ENCODE measurements at regions not wholly inside any gene's neighbourhood (a gene's known extent, or its start where the extent isn't known, plus 50 kb on each side); places are given as distances from the start of the nearest gene placed in this dataset.
"Not testable (repeated sequence)": the region's sequence is repeated elsewhere in the genome, so short reads cannot be mapped to it uniquely, and the experiment has no call there.

DNA sequence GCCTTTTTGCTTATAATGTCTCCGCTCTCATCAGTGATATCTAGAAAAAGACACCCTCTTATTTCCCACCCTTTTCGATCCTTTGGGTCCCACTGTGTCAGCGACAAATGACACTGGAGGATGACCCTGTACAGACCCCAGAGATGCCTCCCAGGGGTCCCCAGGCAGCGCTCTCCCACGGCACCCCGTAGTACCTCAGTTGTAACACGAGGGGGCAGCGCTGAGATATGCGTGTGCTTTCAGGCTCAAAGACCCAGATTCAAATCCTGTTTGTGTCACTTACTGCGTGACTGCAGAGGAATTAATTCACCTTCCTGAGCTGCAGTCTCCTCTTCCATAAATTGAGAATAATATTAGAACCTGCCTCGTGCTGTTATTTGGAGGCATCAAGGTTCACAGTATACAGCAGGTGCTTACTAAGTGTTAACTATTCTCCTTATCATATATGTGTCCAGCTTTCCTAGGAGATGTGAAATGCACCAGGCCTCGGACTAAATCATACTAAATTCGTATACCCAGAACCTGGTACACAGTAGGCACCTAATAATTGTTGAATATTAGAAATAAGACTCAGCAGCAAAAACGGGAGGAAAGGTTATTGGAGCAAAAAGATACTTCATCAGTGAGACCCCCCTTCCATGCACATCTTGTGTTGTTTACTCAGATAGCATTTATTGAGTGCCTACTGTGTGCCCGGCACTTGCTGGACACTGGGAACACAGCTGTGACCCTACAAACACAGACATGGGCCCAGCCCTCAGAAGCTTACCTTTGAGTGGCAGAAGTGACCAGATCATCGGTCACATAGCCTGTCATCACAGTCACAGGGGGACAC is 99.9 kb downstream of the PHETA1 start:
- no peaks in the 10 kb centered on the region for H3K9me3 ChIP-seq (replicated peaks)
- DNase-seq (ENCODE audit: low read depth in 1 of 2, low spot score in 2 of 2), result no peak
- H3K27me3 ChIP-seq (replicated peaks), result peaks cover 41% of the 10 kb centered on the region
- no peak overlapping the region for H3K4me3 ChIP-seq
- H3K27ac ChIP-seq, result no peak overlapping the region
- H3K4me1 ChIP-seq (replicated peaks), result no peaks in the 10 kb centered on the region
- no peaks in the 10 kb centered on the region for H3K36me3 ChIP-seq

- Histone ChIP-seq H3K9me3 (replicated peaks) (no peaks in the 10 kb centered on the region), H3K4me1 (replicated peaks) (no peaks in the 10 kb centered on the region), H3K4me3 (no peak overlapping the region), H3K27me3 (replicated peaks) (peaks cover 34% of the 10 kb centered on the region), H3K36me3 (no peaks in the 10 kb centered on the region), H3K27ac (no peak overlapping the region)
- DNase-seq (ENCODE audit: low read depth in 1 of 2, low spot score in 2 of 2), result no peak
Observed at GRCh38 chr12:111267144-111267543, 101.8 kb downstream of the PHETA1 start.

DNA sequence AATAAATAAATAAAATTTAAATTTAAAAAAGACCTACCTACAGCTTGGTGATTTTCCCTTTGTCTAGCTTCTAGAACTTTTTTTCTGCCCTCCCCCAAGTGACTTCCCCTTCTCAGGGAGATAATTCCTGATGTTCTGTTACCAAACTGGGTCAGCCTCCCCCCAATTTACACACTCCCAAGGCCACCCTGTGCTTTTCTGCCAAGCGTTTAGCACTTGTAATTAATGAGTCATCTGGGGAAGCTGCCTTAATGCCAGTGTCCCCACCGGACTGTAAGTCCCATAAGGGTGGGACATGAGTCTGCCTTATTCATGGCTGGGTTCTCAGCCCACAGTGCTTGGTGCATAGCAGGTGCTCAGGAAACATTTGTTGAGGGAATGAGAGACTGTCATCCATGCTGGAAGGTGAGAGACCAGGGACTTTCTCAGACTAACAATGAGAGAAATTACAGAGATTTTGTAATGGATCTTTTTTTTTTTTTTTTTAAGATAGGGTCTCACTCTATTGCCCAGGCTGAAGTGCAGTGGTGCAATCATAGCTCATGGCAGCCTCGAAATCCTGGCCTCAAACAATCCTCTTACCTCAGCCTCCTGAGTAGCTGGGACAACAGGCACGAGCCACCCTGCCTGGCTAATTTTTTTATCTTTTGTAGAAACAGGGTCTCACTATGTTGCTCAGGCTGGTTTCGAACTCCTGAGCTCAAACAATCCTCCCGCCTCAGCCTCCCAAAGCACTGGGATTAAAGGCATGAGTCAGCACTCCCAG is 106.8 kb downstream of the PHETA1 start:
- no peak for DNase-seq (ENCODE audit: low read depth in 1 of 2, low spot score in 2 of 2)
- Histone ChIP-seq H3K27me3 (replicated peaks) (0 out of 2 replicates have a peak, but pooled peaks cover 3% of the 10 kb centered on the region), H3K36me3 (no peaks in the 10 kb centered on the region), H3K4me1 (replicated peaks) (no peaks in the 10 kb centered on the region), H3K4me3 (no peak overlapping the region), H3K9me3 (replicated peaks) (no peaks in the 10 kb centered on the region), H3K27ac (no peak overlapping the region)

GRCh38 chr12:111260732-111261131 is 108.2 kb downstream of the PHETA1 start:
- no peak overlapping the region for H3K27ac ChIP-seq

DNA sequence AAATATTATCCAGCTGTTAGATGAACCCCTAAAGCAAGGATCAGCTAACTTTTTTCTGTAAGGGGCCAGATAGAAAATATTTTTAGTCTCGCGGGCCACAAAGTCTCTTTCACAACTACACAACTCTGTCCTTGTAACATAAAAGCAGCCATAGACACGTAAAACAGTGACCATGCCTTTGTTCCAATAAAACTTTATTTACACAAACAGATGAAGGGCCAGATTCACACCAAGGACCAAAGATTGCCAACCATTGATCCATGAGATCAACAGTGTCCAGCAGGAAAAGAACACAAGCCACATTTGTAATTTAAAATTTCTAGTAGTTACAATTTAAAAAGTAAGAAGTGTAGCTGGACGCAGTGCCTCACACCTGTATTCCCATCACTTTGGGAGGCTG is 109.7 kb downstream of the PHETA1 start:
- no peak for DNase-seq (ENCODE audit: low read depth in 1 of 2, low spot score in 2 of 2)
- H3K27me3 ChIP-seq (replicated peaks), result no peaks in the 10 kb centered on the region
- H3K27ac ChIP-seq, result no peak overlapping the region
- no peaks in the 10 kb centered on the region for H3K4me1 ChIP-seq (replicated peaks)
- no peaks in the 10 kb centered on the region for H3K36me3 ChIP-seq
- no peaks in the 10 kb centered on the region for H3K9me3 ChIP-seq (replicated peaks)
- H3K4me3 ChIP-seq, result no peak overlapping the region

More at GRCh38 chr12:111260732-111261131, 108.2 kb downstream of the PHETA1 start:
- Histone ChIP-seq H3K27me3 (replicated peaks) (no peaks in the 10 kb centered on the region), H3K9me3 (replicated peaks) (no peaks in the 10 kb centered on the region), H3K36me3 (no peaks in the 10 kb centered on the region), H3K4me3 (no peak overlapping the region), H3K4me1 (replicated peaks) (no peaks in the 10 kb centered on the region)
- DNase-seq (ENCODE audit: low read depth in 1 of 2, low spot score in 2 of 2), result no peak

DNA sequence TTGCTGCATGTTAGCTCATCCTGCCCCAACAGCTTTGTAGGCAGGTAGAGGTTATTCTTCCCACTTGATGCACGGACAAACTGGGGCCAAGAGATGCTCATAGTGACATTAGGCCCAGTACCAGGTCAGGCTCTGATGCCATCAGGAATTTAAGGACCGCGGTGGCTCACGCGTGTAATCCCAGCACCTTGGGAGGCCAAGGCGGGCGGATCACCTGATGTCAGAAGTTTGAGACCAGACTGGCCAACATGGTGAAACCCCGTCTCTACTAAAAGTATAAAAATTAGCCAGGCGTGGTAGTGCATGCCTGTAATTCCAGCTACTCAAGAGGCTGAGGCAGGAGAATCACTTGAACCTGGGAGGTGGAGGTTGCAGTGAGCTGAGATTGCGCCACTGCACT is 110.8 kb downstream of the PHETA1 start:
- not testable (repeated sequence) for H3K36me3 ChIP-seq; H3K4me3 ChIP-seq; DNase-seq (ENCODE audit: low read depth in 1 of 2, low spot score in 2 of 2); H3K27me3 ChIP-seq (replicated peaks); H3K27ac ChIP-seq; H3K9me3 ChIP-seq (replicated peaks); H3K4me1 ChIP-seq (replicated peaks)

- no peaks in the 10 kb centered on the region for H3K9me3 ChIP-seq (replicated peaks)
- no peak overlapping the region for H3K27ac ChIP-seq
- no peaks in the 10 kb centered on the region for H3K36me3 ChIP-seq
- no peak overlapping the region for H3K4me3 ChIP-seq
- no peaks in the 10 kb centered on the region for H3K27me3 ChIP-seq (replicated peaks)
- H3K4me1 ChIP-seq (replicated peaks), result no peaks in the 10 kb centered on the region
- DNase-seq (ENCODE audit: low read depth in 1 of 2, low spot score in 2 of 2), result no peak
Observed at GRCh38 chr12:111257435-111257902, 111.4 kb downstream of the PHETA1 start.

DNA sequence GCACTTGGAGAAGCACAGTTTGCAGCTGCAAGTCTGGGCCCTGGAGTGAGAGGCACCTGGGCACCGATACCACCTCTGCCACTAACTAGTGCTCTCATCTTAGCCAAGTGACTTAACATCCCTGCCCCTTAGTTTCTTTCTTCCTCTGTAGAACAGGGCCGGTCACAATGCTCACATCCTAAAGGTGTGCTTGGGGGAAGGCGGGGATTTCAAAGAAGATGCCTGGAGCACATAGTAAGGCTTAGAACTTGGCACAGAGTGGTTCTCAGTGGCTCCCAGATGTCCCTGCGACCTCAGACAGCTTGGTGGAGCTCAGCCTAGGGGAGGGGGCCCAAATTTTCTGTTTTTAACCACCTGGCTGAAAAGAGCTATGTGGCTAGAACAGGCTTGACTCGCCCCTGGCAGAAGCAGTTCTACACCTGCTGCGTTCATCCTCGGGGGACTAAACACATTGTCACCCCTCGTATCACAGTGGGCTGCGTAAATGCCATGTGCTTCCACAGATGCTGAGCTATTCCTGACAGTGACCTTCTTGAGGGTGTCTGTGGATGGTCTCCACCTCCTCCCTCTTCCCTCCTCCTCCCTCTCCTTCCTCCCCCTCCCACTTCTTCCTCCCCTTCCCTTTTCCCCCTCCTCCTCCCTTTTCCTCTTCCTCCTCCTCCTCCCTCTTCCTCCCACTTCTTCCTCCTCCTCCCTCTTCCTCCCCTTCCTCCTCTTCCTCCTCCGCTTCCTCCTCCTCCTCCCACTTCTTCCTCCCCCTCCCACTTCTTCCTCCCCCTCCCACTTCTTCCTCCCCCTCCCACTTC is 112.1 kb downstream of the PHETA1 start:
- Histone ChIP-seq H3K4me3 (no peak overlapping the region), H3K27ac (no peak overlapping the region), H3K9me3 (replicated peaks) (no peaks in the 10 kb centered on the region), H3K36me3 (no peaks in the 10 kb centered on the region), H3K27me3 (replicated peaks) (no peaks in the 10 kb centered on the region), H3K4me1 (replicated peaks) (no peaks in the 10 kb centered on the region)
- no peak for DNase-seq (ENCODE audit: low read depth in 1 of 2, low spot score in 2 of 2)

DNA sequence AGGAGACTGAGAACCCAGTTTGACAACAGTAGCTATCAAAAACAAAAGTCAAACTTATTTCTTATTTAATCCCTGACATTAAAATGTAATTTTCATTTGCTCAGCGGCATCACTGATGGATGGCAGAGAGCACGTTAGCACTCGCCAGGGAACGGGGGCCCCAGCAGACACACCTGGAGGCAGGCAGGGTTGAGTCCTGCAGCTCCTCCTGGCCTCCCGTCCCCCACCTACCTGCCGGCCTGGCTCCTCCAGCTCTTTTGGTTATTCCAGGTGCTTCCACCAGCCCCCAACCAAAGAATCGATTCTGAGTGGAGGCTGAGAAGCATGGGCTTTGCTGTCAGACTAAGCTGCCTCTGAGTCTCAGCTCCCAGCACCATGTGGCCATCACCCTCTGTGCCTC is 113.6 kb downstream of the PHETA1 start:
- Histone ChIP-seq H3K4me3 (no peak overlapping the region), H3K27me3 (replicated peaks) (0 out of 2 replicates have a peak, but pooled peaks cover 3% of the 10 kb centered on the region), H3K4me1 (replicated peaks) (no peaks in the 10 kb centered on the region), H3K27ac (no peak overlapping the region), H3K36me3 (no peaks in the 10 kb centered on the region), H3K9me3 (replicated peaks) (no peaks in the 10 kb centered on the region)
- no peak for DNase-seq (ENCODE audit: low read depth in 1 of 2, low spot score in 2 of 2)

GRCh38 chr12:111254106-111254505 is 114.8 kb downstream of the PHETA1 start:
- H3K4me3 ChIP-seq, result no peak overlapping the region
- H3K27me3 ChIP-seq (replicated peaks), result 0 out of 2 replicates have a peak, but pooled peaks cover 3% of the 10 kb centered on the region
- no peak overlapping the region for H3K27ac ChIP-seq
- no peak for DNase-seq (ENCODE audit: low read depth in 1 of 2, low spot score in 2 of 2)
- H3K36me3 ChIP-seq, result no peaks in the 10 kb centered on the region
- H3K9me3 ChIP-seq (replicated peaks), result no peaks in the 10 kb centered on the region
- H3K4me1 ChIP-seq (replicated peaks), result no peaks in the 10 kb centered on the region

GRCh38 chr12:111253213-111253612 is 115.7 kb downstream of the PHETA1 start:
- no peaks in the 10 kb centered on the region for H3K4me1 ChIP-seq (replicated peaks)
- no peak overlapping the region for H3K4me3 ChIP-seq
- H3K27ac ChIP-seq, result no peak overlapping the region
- DNase-seq (ENCODE audit: low read depth in 1 of 2, low spot score in 2 of 2), result no peak
- no peaks in the 10 kb centered on the region for H3K36me3 ChIP-seq
- H3K27me3 ChIP-seq (replicated peaks), result 0 out of 2 replicates have a peak, but pooled peaks cover 3% of the 10 kb centered on the region
- no peaks in the 10 kb centered on the region for H3K9me3 ChIP-seq (replicated peaks)

DNA sequence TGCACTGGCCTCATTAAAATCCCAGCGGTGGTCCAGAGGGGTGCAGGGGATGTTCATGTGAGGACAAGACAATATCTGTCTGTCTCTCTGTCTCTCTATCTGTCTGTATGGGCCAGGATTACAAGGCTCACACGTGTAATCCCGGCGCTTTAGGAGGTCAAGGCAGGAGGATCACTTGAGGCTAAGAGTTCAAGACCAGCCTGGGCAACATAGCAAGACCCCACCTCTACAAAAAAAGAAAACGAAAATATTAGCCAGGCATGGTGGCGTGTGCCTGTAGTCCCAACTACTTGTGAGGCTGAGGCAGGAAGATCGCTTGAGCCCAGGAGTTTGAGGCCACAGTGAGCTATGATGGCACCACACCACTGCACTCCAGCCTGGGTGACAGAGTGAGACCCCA is 117.1 kb downstream of the PHETA1 start:
- no peaks in the 10 kb centered on the region for H3K9me3 ChIP-seq (replicated peaks)
- DNase-seq (ENCODE audit: low read depth in 1 of 2, low spot score in 2 of 2), result no peak
- H3K27ac ChIP-seq, result no peak overlapping the region
- H3K27me3 ChIP-seq (replicated peaks), result 0 out of 2 replicates have a peak, but pooled peaks cover 3% of the 10 kb centered on the region
- H3K4me3 ChIP-seq, result no peak overlapping the region
- no peaks in the 10 kb centered on the region for H3K4me1 ChIP-seq (replicated peaks)
- H3K36me3 ChIP-seq, result no peaks in the 10 kb centered on the region

DNA sequence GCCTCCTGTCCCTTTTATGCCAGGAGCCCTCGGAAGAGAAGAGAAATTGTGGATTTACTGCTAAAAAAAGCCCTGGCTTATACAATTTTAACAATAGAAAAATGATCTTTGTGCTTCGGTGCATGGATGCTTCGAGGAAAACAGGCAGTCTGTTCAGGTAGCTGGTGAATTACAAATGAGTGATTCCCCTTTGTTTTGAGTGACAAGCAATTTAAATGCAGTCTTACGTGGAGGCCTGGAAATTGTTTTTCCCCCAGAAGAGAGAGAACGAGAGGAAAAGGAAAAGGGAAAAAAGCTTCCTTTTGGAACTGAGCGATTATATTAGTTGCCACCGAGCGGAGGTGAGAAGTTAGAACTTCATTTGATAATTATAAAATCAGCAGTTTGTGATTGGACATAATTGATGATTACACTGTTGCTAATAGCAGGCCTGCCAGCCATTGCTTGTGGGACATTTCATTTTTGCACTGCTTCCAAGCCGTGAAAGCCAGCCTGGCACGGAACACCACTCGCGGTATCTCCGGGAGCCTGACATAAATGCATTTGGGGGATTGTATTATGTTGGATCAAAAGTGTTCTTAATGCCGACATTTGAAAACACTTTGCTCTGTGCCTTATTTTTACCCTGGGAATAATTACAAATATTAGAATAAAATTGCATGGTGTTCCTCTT is 117.7 kb downstream of the PHETA1 start:
- H3K4me1 ChIP-seq (replicated peaks), result no peaks in the 10 kb centered on the region
- H3K36me3 ChIP-seq, result no peaks in the 10 kb centered on the region
- DNase-seq (ENCODE audit: low read depth in 1 of 2, low spot score in 2 of 2), result no peak
- no peak overlapping the region for H3K4me3 ChIP-seq
- H3K9me3 ChIP-seq (replicated peaks), result no peaks in the 10 kb centered on the region
- 0 out of 2 replicates have a peak, but pooled peaks cover 3% of the 10 kb centered on the region for H3K27me3 ChIP-seq (replicated peaks)
- no peak overlapping the region for H3K27ac ChIP-seq

Data from SJSA1 (cell line).